DMS114 treated with DMSO at 0.1 percent for 48 hours (cell line): ENCODE measurements at regions not wholly inside any gene's neighbourhood (a gene's known extent, or its start where the extent isn't known, plus 50 kb on each side); places are given as distances from the start of the nearest gene placed in this dataset.

Source experiments
- DNase-seq: peaks from one replicate; lab custom pipeline; 2025; ENCODE audit not compliant: unreplicated experiment; lab: John Stamatoyannopoulos, UW

- DNase-seq: no peak
These were observed 66.7 kb upstream of the EZH2 start for GRCh38 chr7:148950806-148951205.

DNA sequence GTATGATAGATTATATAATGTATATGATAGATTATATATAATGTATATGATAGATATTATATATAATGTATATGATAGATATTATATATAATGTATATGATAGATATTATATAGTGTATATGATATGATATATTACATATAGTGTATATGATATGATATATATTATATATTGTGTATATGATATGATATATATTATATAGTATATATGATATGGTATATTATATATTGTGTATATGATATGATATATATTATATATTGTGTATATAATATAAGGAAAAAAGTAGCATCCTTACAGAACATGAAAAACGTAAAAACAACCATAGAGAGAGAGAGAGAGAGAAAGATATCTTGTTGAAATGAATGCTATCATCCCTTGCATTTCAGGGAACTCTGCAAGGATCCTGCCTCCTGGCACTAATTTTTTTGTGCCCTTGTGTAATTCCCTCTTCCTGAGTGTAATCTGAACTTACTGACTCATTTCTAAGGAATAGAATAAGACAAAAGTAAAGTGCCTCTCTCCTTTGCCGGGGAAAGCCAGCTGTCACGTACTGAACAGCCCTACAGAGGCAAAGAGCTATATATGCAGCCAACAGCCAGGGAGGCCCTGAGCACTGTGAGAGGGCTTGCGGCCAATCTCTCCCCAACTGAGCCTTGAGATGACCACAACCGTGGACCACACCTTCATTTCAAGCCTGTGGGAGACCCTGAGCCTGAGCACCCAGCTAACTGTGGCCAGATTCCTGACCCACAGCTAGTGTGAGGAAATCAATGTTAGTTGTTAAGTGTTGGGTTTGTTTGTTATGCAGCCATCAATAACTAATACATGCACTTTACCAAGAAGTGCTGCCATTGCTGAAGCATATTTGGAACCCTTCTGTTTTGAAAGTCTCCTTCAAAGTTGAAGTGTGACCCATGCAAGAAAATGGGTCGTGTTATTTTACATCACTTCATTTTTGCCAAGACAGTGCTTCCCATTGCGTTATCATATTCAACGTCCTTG lies 61.1 kb upstream of the EZH2 start:
- DNase-seq: no peak

- DNase-seq: peak; percentile 58
These were observed 57.6 kb upstream of the EZH2 start for GRCh38 chr7:148941598-148942275.

- DNase-seq: peak; percentile 77
These were observed 56.9 kb upstream of the EZH2 start for GRCh38 chr7:148940702-148941597.

- no peak for DNase-seq
These were observed 55.2 kb upstream of the EZH2 start for GRCh38 chr7:148939128-148939755.

GRCh38 chr7:148935451-148935850 lies 51.4 kb upstream of the EZH2 start:
- DNase-seq: no peak
